H9 (cell line): ENCODE measurements at regions not wholly inside any gene's neighbourhood (a gene's known extent, or its start where the extent isn't known, plus 50 kb on each side); places are given as distances from the start of the nearest gene placed in this dataset.

Experiments used
- DNase-seq: peaks from one replicate; pipeline ENCODE4 v3.0.0-alpha.2; 2017
- H2AFZ ChIP-seq: one replicate; pipeline ENCODE4 v1.6.1; 2013; ENCODE audit warnings: mild to moderate bottlenecking, low read length, control low read depth, moderate library complexity
- H2AK5ac ChIP-seq: 2 replicates; pipeline ENCODE4 v1.6.1; 2013; ENCODE audit warnings: low read length, control low read depth, mixed read lengths; ENCODE audit not compliant: insufficient read length
- H2BK120ac ChIP-seq: one replicate; pipeline ENCODE4 v1.6.1; 2013; ENCODE audit warnings: low read depth, mild to moderate bottlenecking, low read length, control low read depth, inconsistent platforms; ENCODE audit not compliant: poor library complexity, severe bottlenecking
- H2BK12ac ChIP-seq: 2 replicates; pipeline ENCODE4 v1.6.1; 2013; ENCODE audit warnings: low read length, control low read depth, mixed read lengths, low read depth; ENCODE audit not compliant: insufficient read length
- H2BK15ac ChIP-seq: 2 replicates; pipeline ENCODE4 v1.6.1; 2013; ENCODE audit warnings: low read depth, low read length, control low read depth
- H2BK20ac ChIP-seq: one replicate; pipeline ENCODE4 v1.6.1; 2013; ENCODE audit warnings: low read depth, mild to moderate bottlenecking, low read length, control low read depth, inconsistent platforms; ENCODE audit not compliant: poor library complexity, severe bottlenecking
- H2BK5ac ChIP-seq: 2 replicates; pipeline ENCODE4 v1.6.1; 2013; ENCODE audit warnings: low read length, control low read depth, mixed read lengths; ENCODE audit not compliant: insufficient read length
- H3K14ac ChIP-seq: 2 replicates; pipeline ENCODE4 v1.6.1; 2013; ENCODE audit warnings: low read length, control low read depth; ENCODE audit not compliant: insufficient read depth
- H3K18ac ChIP-seq: 2 replicates; pipeline ENCODE4 v1.6.1; 2013; ENCODE audit warnings: low read depth, mild to moderate bottlenecking, mixed read lengths, low read length, control low read depth; ENCODE audit not compliant: insufficient read length
- H3K23ac ChIP-seq: 2 replicates; pipeline ENCODE4 v1.6.1; 2013; ENCODE audit warnings: low read length, control low read depth, mixed read lengths, low read depth; ENCODE audit not compliant: insufficient read length
- H3K23me2 ChIP-seq: 2 replicates; pipeline ENCODE4 v1.6.1; 2013; ENCODE audit warnings: low read depth, mild to moderate bottlenecking, mixed read lengths, low read length, control low read depth; ENCODE audit not compliant: insufficient read length, poor library complexity, severe bottlenecking
- H3K27ac ChIP-seq: 2 replicates; pipeline ENCODE4 v1.5.1; 2013; ENCODE audit warnings: low read length, control low read depth, mixed read lengths, low read depth; ENCODE audit not compliant: insufficient read length
- H3K27me3 ChIP-seq: 2 replicates; pipeline ENCODE4 v1.6.1; 2013; ENCODE audit warnings: low read length, control low read depth, inconsistent platforms; ENCODE audit not compliant: insufficient read depth
- H3K4ac ChIP-seq: 2 replicates; pipeline ENCODE4 v1.6.1; 2013; ENCODE audit warnings: low read depth, mild to moderate bottlenecking, control low read depth, inconsistent platforms, low read length, moderate library complexity
- H3K4me1 ChIP-seq: 2 replicates; pipeline ENCODE4 v1.6.1; 2013; ENCODE audit warnings: low read length, control low read depth, inconsistent platforms; ENCODE audit not compliant: insufficient read depth
- H3K4me2 ChIP-seq: 2 replicates; pipeline ENCODE4 v1.6.1; 2013; ENCODE audit warnings: low read length, control low read depth, mixed read lengths; ENCODE audit not compliant: insufficient read length, insufficient read depth
- H3K56ac ChIP-seq: 2 replicates; pipeline ENCODE4 v1.6.1; 2013; ENCODE audit warnings: low read depth, mild to moderate bottlenecking, mixed read lengths, low read length, control low read depth; ENCODE audit not compliant: insufficient read length
- H3K79me1 ChIP-seq: 2 replicates; pipeline ENCODE4 v1.6.1; 2013; ENCODE audit warnings: low read depth, mild to moderate bottlenecking, moderate library complexity, low read length, control low read depth, inconsistent platforms; ENCODE audit not compliant: insufficient read depth, poor library complexity, severe bottlenecking
- H3K79me2 ChIP-seq: 2 replicates; pipeline ENCODE4 v1.6.1; 2013; ENCODE audit warnings: low read length, control low read depth, inconsistent platforms; ENCODE audit not compliant: insufficient read depth
- H3K9ac ChIP-seq: 2 replicates; pipeline ENCODE4 v1.6.1; 2013; ENCODE audit warnings: low read length, control low read depth, mixed read lengths; ENCODE audit not compliant: insufficient read length; ENCODE audit errors: extremely low read depth
- H3K9me3 ChIP-seq: one replicate; pipeline ENCODE4 v1.6.1; 2013; ENCODE audit warnings: low read depth, low read length, inconsistent platforms; ENCODE audit not compliant: control insufficient read depth
- H3T11ph ChIP-seq: one replicate; pipeline ENCODE4 v1.6.1; 2013; ENCODE audit warnings: mild to moderate bottlenecking, low read length, control low read depth, inconsistent platforms
- H4K20me1 ChIP-seq: one replicate; pipeline ENCODE4 v1.6.1; 2013; ENCODE audit not compliant: control insufficient read depth, insufficient read length, insufficient read depth
- H4K5ac ChIP-seq: 2 replicates; pipeline ENCODE4 v1.6.1; 2013; ENCODE audit warnings: low read depth, mild to moderate bottlenecking, mixed read lengths, low read length, control low read depth; ENCODE audit not compliant: insufficient read length
- H4K8ac ChIP-seq: replicated peaks from 2 replicates; pipeline ENCODE4 v1.6.1; 2013; ENCODE audit warnings: low read length, control low read depth, mixed read lengths, low read depth; ENCODE audit not compliant: insufficient read length
- H4K91ac ChIP-seq: 2 replicates; pipeline ENCODE4 v1.6.1; 2013; ENCODE audit warnings: low read depth, mild to moderate bottlenecking, moderate library complexity, mixed read lengths, low read length, control low read depth; ENCODE audit not compliant: insufficient read length
- H3K27ac Mint-ChIP-seq, 3 experiments: 2 replicates in 2 of 3; 3 replicates in 1 of 3; pipeline ENCODE4 v1.8.0; 2020 to 2021; ENCODE audit warnings: mixed read lengths in 3 of 3, mild to moderate bottlenecking in 1 of 3, moderate library complexity in 1 of 3
- H3K27me3 Mint-ChIP-seq: 2 replicates; pipeline ENCODE4 v1.8.0; 2021; ENCODE audit warnings: low read depth, mild to moderate bottlenecking, moderate library complexity, mixed read lengths
- H3K36me3 Mint-ChIP-seq, 3 experiments: 2 replicates in 2 of 3; 3 replicates in 1 of 3; pipeline ENCODE4 v1.8.0; 2020 to 2021; ENCODE audit warnings: low read depth in 3 of 3, mixed read lengths in 3 of 3; ENCODE audit not compliant: insufficient read depth in 1 of 3
- H3K4me1 Mint-ChIP-seq, 2 experiments: 2 replicates each; pipeline ENCODE4 v1.8.0; 2020; ENCODE audit warnings: mixed read lengths in 2 of 2
- H3K4me3 Mint-ChIP-seq, 2 experiments: 2 replicates in 1 of 2; 3 replicates in 1 of 2; pipeline ENCODE4 v1.8.0; 2020 to 2021; ENCODE audit warnings: mild to moderate bottlenecking in 2 of 2, mixed read lengths in 2 of 2, moderate library complexity in 1 of 2
- H3K9me3 Mint-ChIP-seq, 2 experiments: 2 replicates in 1 of 2; 3 replicates in 1 of 2; pipeline ENCODE4 v1.8.0; 2020; ENCODE audit warnings: mild to moderate bottlenecking in 2 of 2, mixed read lengths in 2 of 2, moderate library complexity in 1 of 2
- CTCF ChIP-seq: fragments of 200-600 bp; sonication (generic); conservative IDR thresholded peaks from 3 replicates; pipeline ENCODE4 v1.8.0; 2021; ENCODE audit warnings: antibody characterized with exemption, mild to moderate bottlenecking
- WGBS: extraction: QIAGEN DNeasy Blood & Tissue Kit; methylation state at CpG from one replicate; pipeline ENCODE4 v1.1.7; 2013; ENCODE audit warnings: missing lambda C conversion rate, low lambda C conversion rate, mixed read lengths; ENCODE audit not compliant: insufficient read length; ENCODE audit errors: extremely low coverage; 5-methylcytosine and 5-hydroxymethylcytosine counted together

GRCh38 chr4:4603592-4603991 is 61.7 kb upstream of the STX18 start:
- no peak overlapping the region for H2AFZ ChIP-seq
- no peaks in the 10 kb centered on the region; the same call in 1 of the 2 replicates for H3K27me3 ChIP-seq
- no peak for DNase-seq
- H4K8ac ChIP-seq = no peak overlapping the region
- H3K4me3 Mint-ChIP-seq = no peak overlapping the region
- H3K4me1 ChIP-seq = peaks cover 2% of the 10 kb centered on the region; the same call in 1 of the 2 replicates
- H3K4me2 ChIP-seq = no peak overlapping the region
- no peaks in the 10 kb centered on the region for H3K9me3 Mint-ChIP-seq
- H4K91ac ChIP-seq = no peak overlapping the region
- no peak overlapping the region for H3K23ac ChIP-seq
- H3T11ph ChIP-seq = no peak overlapping the region
- H3K27ac Mint-ChIP-seq = 0 out of 7 replicates have a peak overlapping the region, but pooled peaks of 1 of the 3 experiments have one; percentile 25
- no peaks in the 10 kb centered on the region for H4K20me1 ChIP-seq
- H3K27me3 Mint-ChIP-seq = peaks cover 15% of the 10 kb centered on the region
- H3K18ac ChIP-seq = no peak overlapping the region
- peaks cover 0 to 11% (median 0%) of the 10 kb centered on the region in 3 experiments; a peak in 3 of 7 replicates for H3K36me3 Mint-ChIP-seq
- H3K9me3 ChIP-seq = no peaks in the 10 kb centered on the region
- no peak overlapping the region for H2BK20ac ChIP-seq
- no peak overlapping the region for H3K14ac ChIP-seq
- no peak overlapping the region for H2BK120ac ChIP-seq
- H3K4ac ChIP-seq = no peak overlapping the region
- no peaks in the 10 kb centered on the region for H3K23me2 ChIP-seq
- no CpG with 5 or more reads among the region's 5 CpGs for WGBS
- H2AK5ac ChIP-seq = no peak overlapping the region
- H4K5ac ChIP-seq = no peak overlapping the region
- no peak overlapping the region for H3K9ac ChIP-seq
- H2BK15ac ChIP-seq = no peak overlapping the region
- H3K27ac ChIP-seq = no peak overlapping the region
- H3K79me1 ChIP-seq = no peaks in the 10 kb centered on the region
- H2BK12ac ChIP-seq = no peak overlapping the region
- H2BK5ac ChIP-seq = no peak overlapping the region
- H3K4me1 Mint-ChIP-seq = peaks cover 17 to 32% of the 10 kb centered on the region in 2 experiments
- no peak overlapping the region for H3K56ac ChIP-seq
- H3K79me2 ChIP-seq = no peaks in the 10 kb centered on the region
- TF ChIP-seq CTCF = no peak
